Smooth muscle cell (in vitro differentiated cells): ENCODE measurements at regions not wholly inside any gene's neighbourhood (a gene's known extent, or its start where the extent isn't known, plus 50 kb on each side); places are given as distances from the start of the nearest gene placed in this dataset.

Experiments used
- DNase-seq: peaks from one replicate; lab custom pipeline; 2025; ENCODE audit not compliant: unreplicated experiment; lab: John Stamatoyannopoulos, UW
- H2AFZ ChIP-seq: fragments of 200-600 bp; sonication (generic); 2 replicates; pipeline ENCODE4 v1.6.0; 2016; ENCODE audit warnings: antibody characterized with exemption, low read depth, mild to moderate bottlenecking
- H3F3A ChIP-seq: fragments of 200-600 bp; sonication (generic); 2 replicates; pipeline ENCODE4 v1.6.0; 2017; ENCODE audit warnings: antibody characterized with exemption, low read depth
- H3K27ac ChIP-seq: fragments of 200-600 bp; sonication (generic); 2 replicates; pipeline ENCODE4 v1.5.1; 2016; ENCODE audit warnings: low read depth, mild to moderate bottlenecking
- H3K27me3 ChIP-seq: fragments of 200-600 bp; sonication (generic); 2 replicates; pipeline ENCODE4 v1.6.1; 2016; ENCODE audit warnings: low read depth, mild to moderate bottlenecking
- H3K36me3 ChIP-seq: fragments of 200-600 bp; sonication (generic); 2 replicates; pipeline ENCODE4 v1.5.1; 2016; ENCODE audit warnings: low read depth
- H3K4me1 ChIP-seq: fragments of 200-600 bp; sonication (generic); 2 replicates; pipeline ENCODE4 v1.5.1; 2016; ENCODE audit warnings: low read depth
- H3K4me2 ChIP-seq: fragments of 200-600 bp; sonication (generic); 2 replicates; pipeline ENCODE4 v1.6.0; 2016; ENCODE audit warnings: mild to moderate bottlenecking
- H3K4me3 ChIP-seq: fragments of 200-600 bp; sonication (generic); 2 replicates; pipeline ENCODE4 v1.5.1; 2016; ENCODE audit warnings: mild to moderate bottlenecking
- H3K79me2 ChIP-seq: fragments of 200-600 bp; sonication (generic); 2 replicates; pipeline ENCODE4 v1.6.0; 2016; ENCODE audit warnings: low read depth, mild to moderate bottlenecking
- H3K9ac ChIP-seq: fragments of 200-600 bp; sonication (generic); 2 replicates; pipeline ENCODE4 v1.6.0; 2016; ENCODE audit warnings: low read depth
- H3K9me3 ChIP-seq: fragments of 200-600 bp; sonication (generic); replicated peaks from 2 replicates; pipeline ENCODE4 v1.5.1; 2016; ENCODE audit warnings: low read depth
- H4K20me1 ChIP-seq: fragments of 200-600 bp; sonication (generic); 2 replicates; pipeline ENCODE4 v1.6.0; 2016; ENCODE audit warnings: low read depth
- WGBS: methylation state at CpG from one replicate; pipeline ENCODE4 v1.1.7; 2016; ENCODE audit warnings: low lambda C conversion rate; 5-methylcytosine and 5-hydroxymethylcytosine counted together
- TF ChIP-seq, protein P1 (sequence below): fragments of 200-600 bp; sonication (generic); IDR thresholded peaks from 2 replicates; pipeline ENCODE4 v1.5.1; 2017; ENCODE audit warnings: borderline replicate concordance, mild to moderate bottlenecking, antibody characterized with exemption; ENCODE audit not compliant: insufficient read depth, poor library complexity, severe bottlenecking

DNA sequence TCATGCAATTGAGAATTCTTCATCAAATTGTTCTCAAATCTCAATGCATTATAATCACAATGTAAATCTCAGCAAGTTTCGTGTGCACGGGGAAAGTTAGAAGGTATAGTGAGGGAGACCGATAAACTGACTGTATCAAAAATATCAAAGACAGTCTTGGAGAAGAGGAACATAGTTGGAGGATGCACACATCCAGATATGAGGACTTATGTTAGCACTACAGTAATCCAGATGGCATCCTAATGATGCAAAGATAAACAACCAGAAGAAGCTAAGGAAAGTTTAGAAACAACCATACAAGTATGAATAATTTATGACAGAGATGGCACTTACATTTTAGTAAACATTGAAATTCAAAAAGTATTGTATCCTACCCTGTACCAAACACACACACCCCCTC lies 760.1 kb downstream of the RPS29 start:
- Histone ChIP-seq H3K9ac (no peak overlapping the region), H3K4me3 (no peak overlapping the region), H4K20me1 (no peaks in the 10 kb centered on the region), H3K4me2 (no peak overlapping the region), H3K79me2 (no peaks in the 10 kb centered on the region), H3K27me3 (no peaks in the 10 kb centered on the region), H3K36me3 (no peaks in the 10 kb centered on the region), H3K27ac (no peak overlapping the region), H3K9me3 (no peaks in the 10 kb centered on the region), H3K4me1 (no peaks in the 10 kb centered on the region), H3F3A (no peaks in the 10 kb centered on the region), H2AFZ (no peak overlapping the region)
- 74% methylated on average over 3 of the region's 3 CpGs for WGBS
- TF ChIP-seq, protein P1, sequence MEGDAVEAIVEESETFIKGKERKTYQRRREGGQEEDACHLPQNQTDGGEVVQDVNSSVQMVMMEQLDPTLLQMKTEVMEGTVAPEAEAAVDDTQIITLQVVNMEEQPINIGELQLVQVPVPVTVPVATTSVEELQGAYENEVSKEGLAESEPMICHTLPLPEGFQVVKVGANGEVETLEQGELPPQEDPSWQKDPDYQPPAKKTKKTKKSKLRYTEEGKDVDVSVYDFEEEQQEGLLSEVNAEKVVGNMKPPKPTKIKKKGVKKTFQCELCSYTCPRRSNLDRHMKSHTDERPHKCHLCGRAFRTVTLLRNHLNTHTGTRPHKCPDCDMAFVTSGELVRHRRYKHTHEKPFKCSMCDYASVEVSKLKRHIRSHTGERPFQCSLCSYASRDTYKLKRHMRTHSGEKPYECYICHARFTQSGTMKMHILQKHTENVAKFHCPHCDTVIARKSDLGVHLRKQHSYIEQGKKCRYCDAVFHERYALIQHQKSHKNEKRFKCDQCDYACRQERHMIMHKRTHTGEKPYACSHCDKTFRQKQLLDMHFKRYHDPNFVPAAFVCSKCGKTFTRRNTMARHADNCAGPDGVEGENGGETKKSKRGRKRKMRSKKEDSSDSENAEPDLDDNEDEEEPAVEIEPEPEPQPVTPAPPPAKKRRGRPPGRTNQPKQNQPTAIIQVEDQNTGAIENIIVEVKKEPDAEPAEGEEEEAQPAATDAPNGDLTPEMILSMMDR: no peak
- no peak for DNase-seq

DNA sequence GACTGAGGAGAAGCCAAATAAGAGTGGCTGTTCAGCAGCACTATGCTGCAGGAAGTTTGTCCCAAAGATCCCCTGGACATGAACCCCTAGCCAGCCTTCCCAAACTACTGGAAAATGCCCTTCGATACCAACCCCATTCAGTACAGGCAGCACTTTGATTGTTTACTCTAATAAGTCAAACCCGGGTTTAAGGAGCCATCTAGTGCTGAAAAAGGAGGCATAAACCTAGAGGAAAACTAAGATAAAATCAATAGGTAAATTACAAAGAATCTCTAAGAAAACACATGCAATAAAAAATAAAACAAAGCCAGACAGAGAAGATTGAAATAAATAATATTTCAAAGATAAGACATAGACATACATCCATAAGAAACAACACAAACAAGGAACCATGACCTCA lies 771.6 kb downstream of the RPS29 start:
- H3K4me3 ChIP-seq: no peak overlapping the region
- H3K4me1 ChIP-seq: no peaks in the 10 kb centered on the region
- no peak for DNase-seq
- no peak overlapping the region for H3K9ac ChIP-seq
- WGBS: 75% methylated on average over 2 of the region's 2 CpGs
- TF ChIP-seq, protein P1: no peak
- H4K20me1 ChIP-seq: no peaks in the 10 kb centered on the region
- no peaks in the 10 kb centered on the region for H3F3A ChIP-seq
- H3K27me3 ChIP-seq: no peaks in the 10 kb centered on the region
- no peak overlapping the region for H3K4me2 ChIP-seq
- H3K36me3 ChIP-seq: no peaks in the 10 kb centered on the region
- no peak overlapping the region for H3K27ac ChIP-seq
- no peak overlapping the region for H2AFZ ChIP-seq
- no peaks in the 10 kb centered on the region for H3K9me3 ChIP-seq
- no peaks in the 10 kb centered on the region for H3K79me2 ChIP-seq

DNA sequence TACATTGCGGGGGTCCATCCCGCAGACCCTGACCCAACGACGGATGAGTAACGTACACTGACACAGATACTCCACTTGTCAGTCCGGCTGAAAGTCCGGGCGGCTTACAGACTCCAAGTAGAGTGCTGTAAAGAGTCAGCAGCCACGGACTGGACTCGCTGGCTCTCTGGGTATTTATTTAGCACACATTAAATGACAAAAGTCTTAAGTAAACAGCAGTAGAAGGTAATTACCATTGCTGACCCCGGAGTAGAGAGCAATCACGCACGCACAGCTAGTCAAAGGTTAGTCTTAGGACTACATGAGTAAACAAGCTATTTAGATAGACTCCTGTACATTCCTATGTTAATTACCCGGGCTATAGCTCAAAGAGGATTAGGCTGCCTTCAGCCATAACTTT lies 780.9 kb downstream of the RPS29 start:
- H3F3A ChIP-seq: no peaks in the 10 kb centered on the region
- no peaks in the 10 kb centered on the region for H3K4me1 ChIP-seq
- DNase-seq: no peak
- no peak overlapping the region for H3K4me3 ChIP-seq
- H4K20me1 ChIP-seq: no peaks in the 10 kb centered on the region
- no peaks in the 10 kb centered on the region for H3K27me3 ChIP-seq
- 40% methylated on average over 14 of the region's 14 CpGs for WGBS
- H3K4me2 ChIP-seq: peak overlapping the region; percentile 15
- TF ChIP-seq, protein P1: no peak
- no peaks in the 10 kb centered on the region for H3K9me3 ChIP-seq
- no peaks in the 10 kb centered on the region for H3K79me2 ChIP-seq
- peak overlapping the region; percentile 71 for H2AFZ ChIP-seq
- no peak overlapping the region for H3K27ac ChIP-seq
- no peak overlapping the region for H3K9ac ChIP-seq
- H3K36me3 ChIP-seq: no peaks in the 10 kb centered on the region

DNA sequence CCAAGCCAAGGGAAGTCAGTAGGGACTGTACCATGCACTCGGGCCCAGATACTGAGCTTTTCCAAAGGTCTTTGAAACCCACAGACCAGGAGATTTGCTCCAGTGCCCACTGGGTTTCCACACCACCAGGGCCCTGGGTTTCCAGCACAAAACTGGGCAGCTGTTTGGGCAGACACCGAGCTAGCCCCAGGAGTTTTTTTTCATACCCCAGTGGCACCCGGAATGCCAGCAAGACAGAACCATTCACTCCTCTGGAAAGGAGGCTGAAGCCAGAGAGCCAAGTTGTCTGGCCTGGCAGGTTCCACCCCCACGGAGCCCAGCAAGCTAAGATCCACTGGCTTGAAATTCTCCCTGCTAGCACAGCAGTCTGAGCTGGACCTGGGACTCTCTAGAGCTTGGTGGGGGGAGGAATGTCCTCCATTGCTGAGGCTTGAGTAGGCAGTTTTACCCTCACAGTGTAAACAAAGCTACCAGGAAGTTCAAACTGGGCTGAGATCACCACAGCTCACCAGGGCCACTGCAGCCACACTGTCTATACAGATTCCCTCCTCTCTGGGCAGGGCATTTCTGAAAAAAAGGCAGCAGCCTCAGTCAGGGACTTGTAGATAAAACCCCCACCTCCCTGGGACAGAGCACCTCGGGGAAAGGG lies 793.7 kb downstream of the RPS29 start:
- H3F3A ChIP-seq: no peaks in the 10 kb centered on the region
- H3K79me2 ChIP-seq: no peaks in the 10 kb centered on the region
- no peaks in the 10 kb centered on the region for H3K9me3 ChIP-seq
- no peaks in the 10 kb centered on the region for H3K27me3 ChIP-seq
- no peak overlapping the region for H3K9ac ChIP-seq
- no peak overlapping the region for H3K4me2 ChIP-seq
- H3K36me3 ChIP-seq: no peaks in the 10 kb centered on the region
- TF ChIP-seq, protein P1: no peak
- H2AFZ ChIP-seq: peak overlapping the region; percentile 72
- no peak overlapping the region for H3K27ac ChIP-seq
- 83% methylated on average over 5 of the region's 5 CpGs for WGBS
- H3K4me3 ChIP-seq: no peak overlapping the region
- no peaks in the 10 kb centered on the region for H4K20me1 ChIP-seq
- no peak for DNase-seq
- H3K4me1 ChIP-seq: no peaks in the 10 kb centered on the region
